Neural crest cell (in vitro differentiated cells): ENCODE measurements at regions not wholly inside any gene's neighbourhood (a gene's known extent, or its start where the extent isn't known, plus 50 kb on each side); places are given as distances from the start of the nearest gene placed in this dataset.

Experiments
- DNase-seq: peaks from one replicate; pipeline ENCODE4 v3.0.0; 2021; ENCODE audit warnings: low read depth, mixed read lengths, low spot score
- H3K27ac Mint-ChIP-seq: one replicate; pipeline ENCODE4 v1.8.0; 2021; ENCODE audit warnings: mild to moderate bottlenecking, mixed read lengths; ENCODE audit not compliant: unreplicated experiment
- H3K27me3 Mint-ChIP-seq: 2 replicates; pipeline ENCODE4 v1.8.0; 2021; ENCODE audit warnings: low read depth, mild to moderate bottlenecking, mixed read lengths
- H3K36me3 Mint-ChIP-seq: 2 replicates; pipeline ENCODE4 v1.8.0; 2021; ENCODE audit warnings: low read depth, mild to moderate bottlenecking, mixed read lengths
- H3K4me1 Mint-ChIP-seq: 2 replicates; pipeline ENCODE4 v1.8.0; 2021; ENCODE audit warnings: mixed read lengths
- H3K4me3 Mint-ChIP-seq: one replicate; pipeline ENCODE4 v1.8.0; 2021; ENCODE audit warnings: mild to moderate bottlenecking, mixed read lengths
- H3K9me3 Mint-ChIP-seq: 2 replicates; pipeline ENCODE4 v1.8.0; 2021; ENCODE audit warnings: mixed read lengths
- CTCF ChIP-seq: fragments of 200-600 bp; sonication (generic); conservative IDR thresholded peaks from 2 replicates; pipeline ENCODE4 v1.5.0; 2021; ENCODE audit warnings: antibody characterized with exemption, mild to moderate bottlenecking

DNA sequence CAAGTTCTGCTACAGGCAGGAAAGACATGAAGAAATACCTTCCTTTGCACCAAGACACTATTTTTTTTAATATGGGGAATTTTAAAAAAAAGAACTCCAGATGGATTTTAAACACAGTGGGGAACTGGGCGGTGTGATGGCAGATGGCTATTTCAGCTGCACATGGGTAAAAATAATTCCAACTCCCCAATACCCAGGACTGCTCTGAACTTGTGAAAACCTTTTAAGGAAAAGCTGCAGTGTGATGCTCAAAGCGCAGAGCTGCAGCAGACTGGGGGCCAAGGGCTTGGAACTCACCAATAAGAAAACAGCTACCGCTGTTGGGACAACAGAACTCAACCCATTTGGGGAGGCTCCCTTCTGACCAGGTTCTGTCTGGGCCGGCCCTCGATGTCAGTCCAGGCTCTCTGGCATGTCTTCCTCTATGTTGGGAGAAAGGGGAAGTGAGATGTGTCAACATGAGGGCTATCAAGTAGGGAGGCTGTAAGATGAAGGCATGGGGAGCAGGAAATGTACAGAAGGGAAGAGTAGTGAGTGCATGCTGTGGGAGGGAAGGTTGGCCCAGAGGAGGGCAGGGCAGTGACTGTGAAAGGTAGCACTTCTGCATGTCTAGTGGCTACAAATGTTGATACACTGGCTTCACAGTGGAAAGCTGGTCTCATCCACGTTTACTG, 64.0 kb upstream of the SLC14A2 start:
- H3K4me1 Mint-ChIP-seq: no peaks in the 10 kb centered on the region
- no peaks in the 10 kb centered on the region for H3K36me3 Mint-ChIP-seq
- no peak for DNase-seq
- no peak for TF ChIP-seq CTCF
- no peaks in the 10 kb centered on the region for H3K27me3 Mint-ChIP-seq
- H3K27ac Mint-ChIP-seq: no peak overlapping the region
- H3K4me3 Mint-ChIP-seq: no peak overlapping the region
- no peaks in the 10 kb centered on the region for H3K9me3 Mint-ChIP-seq

DNA sequence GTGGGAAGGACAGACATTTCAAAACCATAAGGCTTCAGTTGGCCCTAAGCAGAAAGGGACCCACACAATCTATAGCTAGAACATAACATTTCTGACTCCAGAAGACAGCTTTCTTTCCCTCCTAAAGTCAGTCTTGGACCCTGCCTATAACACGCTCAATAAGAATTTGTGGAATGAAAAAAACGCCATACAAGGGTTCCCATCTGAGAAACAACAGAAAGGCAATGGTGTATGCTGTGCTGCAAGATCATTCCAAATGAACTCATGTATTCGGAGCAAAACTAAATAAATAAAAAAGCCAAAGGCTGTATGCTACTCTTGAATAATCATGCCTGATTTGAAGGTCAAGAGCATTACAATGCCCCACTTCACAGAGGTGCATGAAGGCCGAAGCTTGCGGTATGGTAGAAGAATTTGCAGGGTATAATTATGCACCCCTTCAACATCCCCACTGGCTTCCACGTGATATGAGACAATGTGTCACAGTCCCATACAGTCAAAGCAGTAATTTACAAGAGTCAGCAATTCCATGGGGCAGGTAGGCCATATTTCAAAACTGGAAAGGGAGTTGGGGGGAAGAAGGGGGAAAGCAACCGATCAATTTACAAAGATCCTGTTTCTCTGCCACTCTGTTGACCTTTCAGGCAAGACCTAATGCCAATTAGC, 61.4 kb upstream of the SLC14A2 start:
- no peak overlapping the region for H3K27ac Mint-ChIP-seq

GRCh38 chr18:45554389-45554737, 60.9 kb upstream of the SLC14A2 start:
- no peak for TF ChIP-seq CTCF
- Mint-ChIP-seq H3K36me3 (no peaks in the 10 kb centered on the region), H3K27me3 (no peaks in the 10 kb centered on the region), H3K4me1 (no peaks in the 10 kb centered on the region), H3K9me3 (no peaks in the 10 kb centered on the region), H3K27ac (no peak overlapping the region), H3K4me3 (no peak overlapping the region)
- DNase-seq: no peak

More for the DNA sequence above, 61.4 kb upstream of the SLC14A2 start:
- Mint-ChIP-seq H3K36me3 (no peaks in the 10 kb centered on the region), H3K4me1 (no peaks in the 10 kb centered on the region), H3K4me3 (no peak overlapping the region), H3K27me3 (no peaks in the 10 kb centered on the region), H3K9me3 (no peaks in the 10 kb centered on the region)
- no peak for DNase-seq
- TF ChIP-seq CTCF: no peak

DNA sequence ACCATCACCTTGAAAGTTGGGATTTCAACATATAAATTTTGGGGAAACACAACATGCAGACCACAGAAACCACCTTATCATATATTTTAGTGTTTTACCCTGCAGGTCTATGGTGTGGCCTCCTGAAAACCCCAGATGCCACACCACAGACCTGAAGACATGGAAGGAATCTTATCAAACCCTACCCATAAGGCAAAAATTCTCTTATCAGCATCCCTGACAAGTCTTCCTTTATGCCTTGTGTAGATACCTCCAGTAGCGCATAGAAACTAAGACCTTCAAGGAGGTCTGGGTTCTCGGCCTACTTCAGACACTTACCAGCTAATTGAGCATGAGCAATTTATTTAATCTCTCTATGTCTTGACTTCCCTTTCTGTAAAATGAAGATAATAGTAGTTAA, 59.1 kb upstream of the SLC14A2 start:
- Mint-ChIP-seq H3K36me3 (no peaks in the 10 kb centered on the region), H3K27me3 (no peaks in the 10 kb centered on the region), H3K9me3 (no peaks in the 10 kb centered on the region), H3K4me1 (no peaks in the 10 kb centered on the region), H3K4me3 (no peak overlapping the region), H3K27ac (no peak overlapping the region)
- DNase-seq: no peak
- no peak for TF ChIP-seq CTCF

DNA sequence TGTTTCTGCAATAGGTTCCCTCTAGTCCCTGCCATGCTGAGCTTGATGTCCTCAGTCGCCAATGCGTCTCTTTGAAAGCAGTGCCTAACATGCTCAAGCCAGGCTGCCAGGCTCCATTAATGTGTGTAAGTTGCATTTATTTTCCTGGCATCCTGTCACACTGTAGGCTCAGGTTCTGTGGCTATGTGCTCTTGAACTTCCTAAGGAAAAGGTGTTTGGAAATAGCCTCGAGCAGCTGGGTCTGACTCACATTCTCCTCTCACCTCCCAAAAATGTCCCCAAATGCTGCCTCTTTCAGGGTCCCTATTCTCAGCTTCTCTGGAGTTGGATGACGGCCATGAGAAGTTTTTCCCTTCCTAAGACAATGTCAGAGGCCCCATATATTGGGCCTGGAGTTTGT, 58.0 kb upstream of the SLC14A2 start:
- Mint-ChIP-seq H3K27me3 (no peaks in the 10 kb centered on the region), H3K9me3 (no peaks in the 10 kb centered on the region), H3K36me3 (no peaks in the 10 kb centered on the region), H3K4me3 (no peak overlapping the region), H3K4me1 (no peaks in the 10 kb centered on the region), H3K27ac (no peak overlapping the region)
- DNase-seq: no peak
- TF ChIP-seq CTCF: no peak
